ELF-1 (cell line): ENCODE measurements at regions not wholly inside any gene's neighbourhood (a gene's known extent, or its start where the extent isn't known, plus 50 kb on each side); places are given as distances from the start of the nearest gene placed in this dataset.

Experiments
- DNase-seq: peaks from one replicate; pipeline ENCODE4 v3.0.0-alpha.2; 2016; ENCODE audit warnings: low read depth, low spot score

DNA sequence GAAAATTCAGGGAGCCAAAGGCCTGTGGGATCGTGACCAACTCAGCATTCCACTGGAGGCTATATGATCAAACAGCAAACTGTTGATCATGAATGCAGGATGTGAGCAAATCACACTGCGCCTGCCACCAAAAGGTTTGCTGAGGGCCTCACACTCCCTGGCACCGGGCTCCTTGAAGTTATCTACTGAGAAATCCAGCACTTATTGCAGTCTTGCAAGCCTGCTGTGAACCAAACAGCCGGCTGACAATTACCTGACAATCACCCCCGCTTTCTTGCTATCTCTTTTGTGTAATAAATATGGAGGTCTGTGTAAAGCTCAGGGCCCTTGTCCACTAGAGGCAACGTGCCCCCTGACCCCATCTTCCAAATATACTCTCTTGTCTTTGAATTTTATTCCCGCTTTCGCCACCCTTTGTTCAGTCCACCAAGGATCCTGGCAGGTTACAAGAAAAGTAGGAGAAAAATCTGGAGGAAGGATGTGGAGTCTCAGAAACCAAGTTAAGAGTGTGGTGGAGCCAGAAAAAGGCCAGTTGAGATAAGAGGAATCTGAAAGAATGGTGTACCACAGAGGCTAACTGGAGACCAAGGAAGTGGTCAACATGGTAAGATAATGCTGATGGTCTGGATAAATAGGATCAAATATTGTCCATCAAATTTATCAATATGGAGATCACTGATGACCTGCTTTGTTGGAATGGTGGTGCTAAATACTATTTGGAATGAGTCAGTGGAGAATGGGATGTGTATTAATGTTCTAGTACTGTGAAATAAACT is 229.2 kb downstream of the ALX1 start:
- no peak for DNase-seq

DNA sequence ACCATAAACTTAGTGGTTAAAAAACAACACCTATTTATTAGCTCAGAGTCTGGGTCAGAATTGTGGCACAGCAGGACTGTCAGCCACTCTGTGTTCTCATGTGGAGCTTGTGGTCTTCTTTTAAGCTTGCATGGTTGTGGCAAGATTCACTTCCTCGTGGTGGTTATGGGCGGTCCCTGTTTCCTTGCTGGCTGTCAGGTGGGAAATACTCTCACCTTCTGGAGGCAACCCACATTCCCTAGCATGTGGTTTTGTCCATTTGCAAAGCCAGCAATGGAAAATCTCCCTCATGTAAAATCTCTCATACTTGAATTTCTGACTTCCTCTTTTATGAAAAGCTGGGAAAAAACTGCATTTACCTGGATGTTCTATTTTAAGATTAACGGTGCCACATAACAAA is 229.8 kb downstream of the ALX1 start:
- no peak for DNase-seq

DNA sequence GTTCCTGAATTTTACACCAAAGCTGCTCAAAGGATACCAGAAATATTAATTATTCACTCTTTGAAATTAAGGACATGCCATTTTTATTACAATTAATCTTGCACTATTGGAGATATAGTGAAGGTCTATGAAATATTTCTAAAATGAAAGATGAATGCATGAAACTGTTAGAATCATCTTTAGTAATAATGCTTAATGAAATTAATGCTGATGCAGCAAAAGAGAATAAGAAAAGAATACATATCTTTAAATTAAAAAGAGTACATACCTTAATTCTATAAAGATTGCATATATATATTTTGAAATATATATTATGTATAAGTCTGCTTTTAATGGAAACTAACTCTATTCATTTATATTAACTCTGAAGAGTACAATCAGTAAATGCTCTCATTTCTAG is 236.0 kb downstream of the ALX1 start:
- DNase-seq, result no peak

DNA sequence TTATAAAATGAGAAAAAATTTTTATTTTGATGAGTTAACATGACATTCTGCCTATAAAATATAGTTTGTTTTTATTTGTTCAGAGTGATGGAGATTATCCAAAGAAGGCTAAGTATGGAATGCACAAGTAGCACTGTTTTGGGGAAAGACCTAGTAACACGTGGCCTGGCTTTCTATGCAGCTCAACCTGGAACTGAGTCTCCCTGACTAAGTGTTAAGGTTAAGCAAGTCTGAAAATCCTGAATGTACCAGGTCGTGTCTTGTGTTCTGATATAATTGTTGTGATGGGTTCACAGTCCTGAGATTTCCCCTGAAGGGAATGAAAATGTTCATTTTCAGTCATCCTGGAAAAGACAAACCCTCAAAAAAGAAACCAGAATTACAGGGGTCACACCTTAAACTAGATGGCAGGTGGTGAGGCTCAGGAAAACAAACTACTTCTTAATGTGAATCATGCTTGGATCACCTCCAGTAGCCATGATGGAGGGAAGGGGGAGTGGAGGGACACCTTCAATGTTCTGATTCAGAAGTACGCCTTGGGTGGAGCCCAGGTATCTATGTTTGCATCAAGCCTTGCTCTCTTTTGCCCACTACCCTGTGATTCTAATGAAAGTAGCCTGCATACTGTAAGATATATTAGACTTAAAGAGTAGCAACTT is 236.8 kb downstream of the ALX1 start:
- DNase-seq, result no peak

DNA sequence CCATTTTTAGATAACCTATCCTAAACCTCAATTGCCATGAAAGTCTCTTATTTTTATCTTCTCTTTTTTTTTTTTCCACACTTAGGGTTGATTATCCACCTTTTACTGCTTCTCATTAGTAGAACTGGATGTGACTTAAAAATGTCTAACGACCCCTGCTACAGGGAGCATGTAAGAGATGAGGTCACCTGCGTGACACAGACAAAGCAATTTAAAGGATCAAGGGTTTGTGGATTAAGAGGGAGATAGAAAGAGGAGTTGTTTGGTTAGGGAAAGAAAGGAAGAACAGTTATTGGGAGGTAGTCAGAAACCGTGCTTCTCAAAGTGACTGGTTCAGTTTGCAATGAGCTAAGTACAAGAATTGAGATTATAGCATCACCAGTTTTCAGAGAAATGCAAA is 239.1 kb downstream of the ALX1 start:
- no peak for DNase-seq

DNA sequence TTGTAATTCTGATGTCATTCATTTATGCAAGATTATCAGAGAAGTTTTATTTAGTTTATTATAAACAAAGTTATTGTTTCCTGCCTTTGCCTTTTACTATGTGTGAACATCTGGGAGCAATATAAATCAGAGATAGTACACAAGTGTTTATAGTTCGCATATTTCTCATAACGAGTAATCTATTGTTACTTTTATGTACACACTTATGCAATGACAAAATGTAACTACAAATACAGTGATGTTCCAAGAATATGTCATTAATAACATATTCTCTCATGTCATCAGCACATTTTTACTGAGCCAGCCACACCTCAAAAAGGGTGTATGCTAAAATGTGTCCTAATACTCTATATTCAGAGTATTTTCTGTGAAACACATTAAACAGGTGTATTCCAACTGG is 243.2 kb downstream of the ALX1 start:
- DNase-seq, result no peak

DNA sequence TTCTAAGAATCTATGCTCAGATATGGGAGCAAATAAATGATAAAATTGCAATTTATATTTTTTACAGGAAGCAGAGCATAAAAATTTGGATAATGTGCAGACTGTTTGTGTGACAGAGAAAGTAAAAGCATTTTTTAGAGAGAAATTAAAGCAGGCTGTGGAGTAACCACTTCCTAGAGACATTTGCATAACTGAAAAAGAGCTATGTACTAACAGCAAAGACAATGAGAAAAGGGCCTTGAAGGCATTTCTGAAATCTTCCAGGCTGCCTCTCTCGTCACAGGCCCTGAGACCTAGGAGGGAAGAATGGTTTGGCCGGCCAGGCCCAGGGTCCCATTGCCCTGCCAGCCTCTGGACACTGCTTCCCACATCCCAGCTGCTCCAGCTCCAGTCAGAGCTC is 247.2 kb downstream of the ALX1 start:
- DNase-seq, result peak; percentile 17

DNA sequence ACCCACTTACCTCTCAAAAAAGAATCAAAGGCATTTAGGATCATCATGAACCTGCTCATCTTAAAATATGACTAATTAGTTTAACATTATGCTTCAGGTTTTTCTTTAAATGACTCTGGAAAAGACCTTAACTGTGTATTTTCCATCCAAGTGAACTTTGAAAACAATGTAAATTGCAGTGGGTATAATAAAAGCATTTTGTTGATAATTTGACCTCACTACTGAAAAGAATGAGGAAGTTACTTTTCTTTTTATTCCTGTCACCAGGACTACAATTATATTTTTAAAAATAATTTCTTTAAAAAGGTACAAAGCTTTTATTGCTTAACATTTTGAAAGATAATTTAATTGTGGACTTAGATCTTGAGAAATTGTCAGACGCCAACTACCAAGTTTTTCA is 249.9 kb downstream of the ALX1 start:
- DNase-seq, result no peak

DNA sequence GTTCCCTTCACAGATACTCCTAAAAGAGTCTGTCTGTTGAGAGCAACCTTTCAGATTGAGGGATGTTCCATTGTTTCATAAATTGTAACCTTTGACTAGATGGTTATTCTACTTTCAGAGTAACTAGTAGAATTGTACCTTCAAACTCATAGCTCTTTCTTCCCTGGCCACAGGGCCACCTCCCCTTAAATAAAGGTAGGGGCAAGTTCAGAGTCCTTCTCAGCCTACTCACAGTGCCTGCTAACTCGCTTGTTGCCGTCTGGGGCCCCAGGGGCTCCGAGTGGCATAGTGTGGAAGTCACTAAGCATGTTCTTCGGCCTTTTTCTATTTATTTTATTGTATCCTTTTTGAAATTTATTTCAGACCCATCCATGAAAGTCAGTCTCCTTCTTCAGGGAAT is 250.4 kb downstream of the ALX1 start:
- no peak for DNase-seq

DNA sequence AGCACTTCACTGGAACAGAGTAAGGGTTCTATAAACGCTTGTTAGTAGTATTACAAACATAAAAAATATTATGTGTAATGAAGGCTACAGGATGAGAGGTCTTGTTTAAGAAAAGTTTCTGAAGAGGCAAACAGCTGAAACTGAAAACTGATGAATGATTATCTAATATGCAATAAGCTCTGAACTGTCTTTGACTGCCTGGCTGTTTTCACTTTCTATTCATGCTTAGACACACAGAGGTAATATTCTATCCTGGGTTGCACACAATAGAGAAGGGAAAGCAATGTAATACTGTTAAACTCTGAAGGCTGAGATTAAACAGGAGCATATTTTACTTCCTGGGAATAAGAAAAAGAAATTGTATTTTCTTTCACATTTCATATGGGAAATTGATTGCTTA is 251.3 kb downstream of the ALX1 start:
- DNase-seq, result no peak

DNA sequence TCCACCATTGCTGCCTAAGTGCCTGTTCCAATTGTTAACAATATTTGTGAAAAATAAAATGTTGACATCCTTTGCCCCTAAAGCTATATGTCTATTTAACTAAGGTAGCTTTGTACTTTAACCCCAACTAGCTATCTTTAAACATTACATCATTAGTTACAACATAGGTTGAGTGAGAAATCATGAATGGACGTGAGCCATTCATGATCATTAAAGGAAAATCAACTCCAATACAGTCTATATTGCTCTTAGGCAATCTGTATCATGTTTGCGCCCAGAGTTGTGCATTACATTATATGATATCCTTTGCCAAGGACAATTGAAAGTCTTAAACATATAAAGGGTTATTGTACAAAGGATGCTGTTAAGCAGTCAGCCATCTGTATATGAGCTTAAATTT is 269.6 kb downstream of the ALX1 start:
- no peak for DNase-seq

DNA sequence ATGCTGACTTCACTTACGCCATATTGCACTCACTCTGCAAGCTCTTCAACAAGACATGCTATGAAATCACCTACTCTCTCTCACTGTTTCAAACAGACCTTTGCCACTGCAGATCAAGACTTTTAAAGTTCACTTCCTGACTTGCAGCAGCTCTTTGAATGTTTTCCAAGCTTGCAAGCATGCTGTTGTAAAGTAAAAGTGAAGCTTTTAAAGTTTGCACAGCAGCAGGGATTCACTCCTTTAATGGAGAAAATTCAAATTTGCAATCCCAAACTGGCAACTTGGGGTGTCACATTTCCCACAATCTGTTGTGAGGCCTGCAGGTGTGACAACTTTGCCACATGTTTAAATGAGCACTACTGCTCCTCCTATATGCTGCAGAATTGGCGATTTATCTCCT is 270.9 kb downstream of the ALX1 start:
- no peak for DNase-seq

DNA sequence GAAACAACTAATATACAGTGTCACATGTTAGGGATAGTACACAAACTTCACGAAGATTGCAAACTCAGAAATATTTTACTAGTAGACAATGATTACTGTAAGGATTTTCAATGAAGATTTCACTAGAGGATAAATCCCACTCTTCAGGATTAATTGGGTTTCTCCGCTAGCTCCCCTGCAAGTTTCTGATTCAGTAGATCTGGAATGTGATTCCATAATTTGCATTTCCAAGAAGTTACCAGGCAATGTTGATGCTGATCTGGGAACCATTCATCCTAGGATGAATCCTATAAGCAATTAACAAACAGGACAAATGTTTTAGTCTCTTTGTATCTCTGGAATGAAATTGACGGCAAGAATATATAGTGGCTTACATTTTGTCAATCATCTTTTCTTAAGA is 272.4 kb downstream of the ALX1 start:
- no peak for DNase-seq

DNA sequence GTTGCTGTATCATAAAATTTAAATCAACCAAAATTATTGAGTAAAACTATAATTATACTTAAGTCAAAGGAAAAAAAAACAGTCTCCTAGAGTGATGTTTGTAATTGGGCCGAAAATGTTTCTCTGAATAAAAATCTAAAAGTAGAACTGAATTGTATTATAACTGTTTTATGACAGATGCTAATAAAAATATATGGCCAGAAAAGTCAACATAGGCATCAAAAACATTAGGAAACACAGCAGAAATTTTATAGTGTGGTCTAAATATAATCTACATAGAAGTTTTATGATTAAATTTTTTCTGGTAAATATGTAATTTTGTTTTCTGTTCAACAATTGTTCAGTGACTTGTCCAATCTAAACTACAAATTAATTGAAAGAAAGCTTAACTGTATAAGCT is 277.8 kb downstream of the ALX1 start:
- DNase-seq, result no peak

DNA sequence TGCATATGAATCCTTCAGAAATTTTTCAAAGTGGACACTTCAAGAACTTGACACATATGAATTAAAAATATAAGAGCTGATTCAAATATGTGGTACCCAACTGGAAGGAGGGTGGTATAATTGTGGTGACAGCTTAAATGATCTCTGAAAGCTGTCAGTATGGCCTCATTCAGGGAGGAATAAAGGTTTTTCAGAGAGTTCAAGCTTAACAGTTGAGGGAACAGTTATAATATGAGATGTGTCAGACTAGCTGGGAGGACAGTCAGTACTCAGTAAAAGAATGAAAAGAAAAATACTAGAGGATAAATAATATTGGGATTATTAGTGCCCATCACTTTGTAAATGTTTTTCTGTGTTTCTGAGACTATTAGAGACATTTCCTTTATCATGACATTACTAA is 277.5 kb downstream of the RASSF9 start:
- no peak for DNase-seq

DNA sequence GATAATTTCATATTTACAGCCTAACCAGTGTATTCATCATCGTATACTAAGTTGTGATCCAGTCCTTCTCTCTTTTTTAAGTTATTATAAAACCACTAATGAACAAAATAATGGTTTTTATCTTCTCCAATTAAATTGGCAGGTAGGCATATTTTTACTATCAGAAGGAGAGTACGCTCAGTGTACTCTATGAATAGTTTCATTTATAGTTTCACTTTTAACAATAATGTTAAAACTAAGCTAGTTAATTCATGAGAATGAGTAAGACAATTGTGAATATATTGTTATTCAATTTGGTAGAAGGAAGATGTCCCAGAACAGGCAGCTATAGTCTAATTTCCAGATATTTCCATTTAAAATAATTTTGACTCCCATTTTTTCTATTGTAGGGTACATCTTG is 277.1 kb downstream of the RASSF9 start:
- DNase-seq, result no peak

DNA sequence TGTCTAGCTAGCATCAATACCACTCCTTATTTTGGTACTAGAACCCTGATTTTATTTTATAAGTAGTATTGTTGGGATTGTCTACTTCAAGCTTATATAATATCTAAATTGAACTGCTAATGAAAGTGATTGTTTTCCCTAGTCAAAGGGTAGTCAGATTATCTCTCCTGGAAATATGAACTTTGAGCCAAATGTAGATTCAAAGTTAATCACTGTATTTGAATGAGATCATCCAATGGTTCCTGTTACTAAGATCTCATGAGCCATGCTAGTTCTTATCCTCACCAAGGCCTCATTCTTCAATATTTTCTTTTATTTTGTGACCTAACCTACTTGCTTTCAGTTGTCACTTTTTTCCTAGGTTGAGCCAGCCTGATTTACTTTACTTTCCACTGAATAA is 276.7 kb downstream of the RASSF9 start:
- no peak for DNase-seq

DNA sequence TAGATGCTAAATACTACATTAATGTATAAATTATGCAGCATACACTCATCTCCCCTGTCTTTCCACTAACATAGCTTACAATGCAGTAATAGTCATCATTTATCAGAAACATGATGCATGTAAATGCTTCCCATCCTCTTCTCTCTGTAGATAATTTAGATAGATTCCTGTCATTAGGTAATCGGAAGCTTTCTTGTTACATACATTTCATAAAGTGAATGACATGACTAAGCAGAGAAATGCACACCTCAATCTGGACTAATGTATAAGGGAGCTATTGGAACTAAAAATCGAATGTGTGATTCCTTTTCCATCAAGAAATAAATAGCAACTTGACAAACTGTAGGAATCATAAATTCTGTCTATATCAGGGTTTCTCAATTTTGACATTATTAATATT is 273.4 kb downstream of the RASSF9 start:
- no peak for DNase-seq

DNA sequence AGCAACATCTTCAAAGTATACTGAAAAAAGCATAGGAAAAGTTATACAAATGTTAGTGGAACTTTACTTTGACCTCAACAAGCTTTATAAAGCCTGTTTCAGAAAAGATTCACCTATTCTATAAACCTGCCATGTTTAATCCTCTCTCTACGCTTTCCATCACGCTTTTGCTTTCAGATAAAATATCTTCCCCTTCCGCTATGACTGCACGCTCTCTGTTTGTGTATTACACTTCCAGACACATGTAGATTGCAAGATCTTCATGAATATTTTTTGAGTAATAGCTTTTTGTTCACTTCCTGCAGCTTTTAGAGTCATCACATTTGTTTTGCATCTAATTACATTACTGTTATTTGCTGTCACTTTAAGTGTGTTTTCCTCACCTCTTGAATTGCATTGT is 271.4 kb downstream of the RASSF9 start:
- DNase-seq, result no peak

DNA sequence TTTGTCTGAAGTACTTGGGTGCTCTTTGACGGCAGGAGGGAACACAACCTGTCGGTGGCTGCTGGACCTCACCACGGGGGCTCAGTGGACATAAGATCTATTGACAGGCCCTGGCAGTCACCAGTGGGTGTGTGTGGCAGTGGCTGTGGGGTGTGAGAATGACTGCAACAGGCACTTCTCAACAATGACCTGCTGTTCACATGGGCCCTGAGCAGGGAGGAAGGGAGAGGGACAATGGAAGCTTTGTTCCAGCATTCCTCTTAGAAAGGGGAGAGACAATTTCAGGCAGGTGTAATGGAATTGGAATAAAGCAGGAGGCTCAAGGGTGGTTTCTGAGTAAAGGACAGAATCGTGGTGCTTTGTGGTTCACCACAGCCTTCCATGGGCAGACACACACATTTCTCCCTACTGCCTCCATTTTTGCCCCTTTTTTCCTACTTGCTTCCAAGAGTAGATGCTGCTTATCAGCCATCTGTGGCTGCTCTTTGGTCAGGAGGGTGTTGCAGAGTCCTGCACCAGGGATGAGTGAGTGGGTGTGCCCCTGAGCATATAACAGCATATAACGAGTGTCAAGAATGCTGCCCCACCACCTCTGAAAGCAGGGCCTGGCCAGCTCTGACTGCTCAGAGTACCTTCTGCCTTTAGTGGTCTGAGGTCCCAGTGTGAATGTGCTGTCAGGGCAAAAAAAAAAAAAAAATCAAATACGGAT is 267.7 kb downstream of the RASSF9 start:
- peak; percentile 22 for DNase-seq

DNA sequence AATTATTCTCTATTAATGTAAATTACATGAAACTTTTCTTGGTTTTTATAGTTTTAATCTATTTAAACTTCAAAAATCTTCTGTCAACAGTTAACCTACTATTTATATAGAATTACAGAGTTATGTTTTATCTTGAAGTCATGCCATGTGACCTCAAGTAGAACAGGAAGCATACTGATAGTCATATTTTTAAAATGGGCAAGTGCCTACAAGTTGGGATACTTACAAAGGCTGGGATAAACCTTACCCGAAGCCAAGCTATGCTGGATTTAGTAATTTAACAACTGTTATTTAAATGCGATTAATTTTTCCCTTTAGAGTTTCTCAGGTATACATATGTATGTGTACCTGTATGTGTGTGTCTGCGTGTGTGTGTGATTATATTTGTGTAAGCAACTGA is 266.9 kb downstream of the RASSF9 start:
- DNase-seq, result no peak

DNA sequence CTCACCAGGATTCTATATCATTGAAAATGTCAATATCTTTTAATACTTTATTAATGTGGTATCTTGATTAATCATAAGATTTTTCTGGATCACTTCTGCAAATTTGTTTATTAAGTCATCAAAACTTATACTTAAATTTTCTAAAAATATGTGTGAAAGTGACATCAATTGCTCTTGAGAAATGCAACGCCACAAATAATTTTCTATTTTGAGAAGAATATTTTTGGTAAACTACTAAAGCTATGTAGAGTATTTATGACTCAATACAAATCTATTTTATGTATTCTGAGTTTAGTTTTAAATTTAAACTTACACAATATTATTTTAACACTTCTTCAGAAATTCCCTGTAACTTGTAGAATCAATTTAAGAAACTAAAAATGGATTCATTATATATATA is 263.3 kb downstream of the RASSF9 start:
- DNase-seq, result no peak

DNA sequence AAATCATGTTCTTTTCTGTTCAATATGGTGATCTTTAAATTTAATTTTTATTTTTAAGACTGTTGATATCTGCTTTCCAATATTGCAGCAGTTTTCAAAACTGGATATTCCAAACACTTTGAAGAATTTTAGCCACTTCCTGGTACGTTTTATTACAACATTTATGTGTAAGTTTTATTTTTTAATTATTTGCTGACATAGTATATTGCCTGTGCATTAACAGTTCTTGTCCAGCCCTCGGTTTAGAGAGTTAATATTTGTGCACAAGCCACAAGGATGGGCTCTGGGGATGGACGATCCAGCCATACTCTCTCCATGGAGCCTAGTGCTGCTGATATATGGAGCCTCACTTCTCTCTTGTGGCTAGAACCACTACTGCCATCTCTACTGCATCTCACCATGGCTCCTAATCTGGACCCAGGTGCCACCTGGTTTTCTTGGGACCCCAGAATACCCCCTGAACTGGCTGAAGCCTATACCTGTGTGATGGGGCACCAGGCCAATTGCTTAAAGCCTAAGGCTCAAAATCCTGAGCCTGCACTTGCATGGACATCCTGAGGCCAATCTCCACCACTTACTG is 262.5 kb downstream of the RASSF9 start:
- DNase-seq, result no peak
